Activated B cell treated with CpG ODN at 0.5 μM for 24 hours (primary cell): ENCODE measurements at regions not wholly inside any gene's neighbourhood (a gene's known extent, or its start where the extent isn't known, plus 50 kb on each side); places are given as distances from the start of the nearest gene placed in this dataset.

Source experiments
- ATAC-seq: fragments of 200-7000 bp; cut with Tn5 transposase; one replicate; pipeline ENCODE4 v1.10.0; 2021; ENCODE audit warnings: low read depth, mild to moderate bottlenecking, moderate library complexity
- CTCF ChIA-PET: fragments of 350-600 bp; sonication (Branson Sonifier 250); formaldehyde crosslinking; loops from one replicate; lab custom pipeline; 2021; ENCODE audit warnings: antibody characterized with exemption; lab: Charles Lee
- POLR2A ChIA-PET: fragments of 350-600 bp; sonication (Branson Sonifier 250); formaldehyde crosslinking; loops from one replicate; lab custom pipeline; 2021; ENCODE audit warnings: antibody characterized with exemption; lab: Charles Lee
- DNase-seq: peaks from one replicate; pipeline ENCODE4 v3.0.0; 2022
- H3K27ac Mint-ChIP-seq: one replicate; pipeline ENCODE4 v1.8.0; 2020; ENCODE audit warnings: mixed read lengths
- H3K27me3 Mint-ChIP-seq: one replicate; pipeline ENCODE4 v1.8.0; 2021; ENCODE audit warnings: mixed read lengths
- H3K36me3 Mint-ChIP-seq: one replicate; pipeline ENCODE4 v1.8.0; 2021; ENCODE audit warnings: low read depth, mixed read lengths
- H3K4me1 Mint-ChIP-seq: one replicate; pipeline ENCODE4 v1.8.0; 2021; ENCODE audit warnings: mixed read lengths
- H3K4me3 Mint-ChIP-seq: one replicate; pipeline ENCODE4 v1.8.0; 2020; ENCODE audit warnings: mild to moderate bottlenecking, mixed read lengths
- H3K9me3 Mint-ChIP-seq: one replicate; pipeline ENCODE4 v1.8.0; 2020; ENCODE audit warnings: mixed read lengths
- CTCF ChIP-seq: fragments of 200-600 bp; IDR thresholded peaks from one replicate; pipeline ENCODE4 v1.8.0; 2022; ENCODE audit warnings: antibody characterized with exemption, mild to moderate bottlenecking
- intact Hi-C: fragments of 100-400 bp; cut with micrococcal nuclease; formaldehyde crosslinking; loops from one replicate; pipeline ENCODE4 v1.15.1; 2024

DNA sequence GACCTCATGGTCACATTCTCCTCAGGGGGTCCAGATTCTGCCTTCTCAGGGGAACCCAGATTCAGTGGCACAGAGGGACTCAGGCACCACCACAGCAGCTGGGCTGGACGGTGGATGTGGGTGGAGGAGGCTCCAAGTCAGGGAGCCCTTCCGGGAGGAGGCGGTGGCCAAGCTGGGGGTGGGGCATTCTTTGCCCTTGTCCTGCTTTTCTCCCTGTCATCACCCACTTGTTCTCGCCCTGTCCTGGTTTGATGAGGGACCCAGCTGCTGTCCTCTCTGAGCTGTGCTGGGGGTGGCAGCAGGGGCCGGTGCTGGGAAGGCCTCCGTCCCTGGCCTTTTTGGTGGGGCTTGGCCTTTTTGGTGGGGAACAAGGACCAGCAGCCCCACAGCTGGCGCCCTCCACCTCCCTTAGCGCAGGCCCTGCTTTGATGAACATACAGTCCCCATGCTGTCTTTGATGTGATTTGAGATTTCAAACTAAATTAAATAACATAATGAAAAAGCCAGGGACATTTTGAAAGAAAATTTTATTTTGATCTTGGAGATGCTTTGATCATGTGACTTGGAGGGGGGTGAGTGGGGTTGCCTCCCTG, 1168.2 kb downstream of the BRD1 start:
- no peaks in the 10 kb centered on the region for H3K27me3 Mint-ChIP-seq
- ChIA-PET POLR2A (no interaction called here), CTCF (no interaction called here)
- no peak for DNase-seq
- no peak for ATAC-seq
- no peaks in the 10 kb centered on the region for H3K36me3 Mint-ChIP-seq
- no peak overlapping the region for H3K4me3 Mint-ChIP-seq
- TF ChIP-seq CTCF, result no peak
- peaks cover 12% of the 10 kb centered on the region for H3K9me3 Mint-ChIP-seq
- H3K4me1 Mint-ChIP-seq, result no peaks in the 10 kb centered on the region
- H3K27ac Mint-ChIP-seq, result no peak overlapping the region
- intact Hi-C loops, result no loop called here

DNA sequence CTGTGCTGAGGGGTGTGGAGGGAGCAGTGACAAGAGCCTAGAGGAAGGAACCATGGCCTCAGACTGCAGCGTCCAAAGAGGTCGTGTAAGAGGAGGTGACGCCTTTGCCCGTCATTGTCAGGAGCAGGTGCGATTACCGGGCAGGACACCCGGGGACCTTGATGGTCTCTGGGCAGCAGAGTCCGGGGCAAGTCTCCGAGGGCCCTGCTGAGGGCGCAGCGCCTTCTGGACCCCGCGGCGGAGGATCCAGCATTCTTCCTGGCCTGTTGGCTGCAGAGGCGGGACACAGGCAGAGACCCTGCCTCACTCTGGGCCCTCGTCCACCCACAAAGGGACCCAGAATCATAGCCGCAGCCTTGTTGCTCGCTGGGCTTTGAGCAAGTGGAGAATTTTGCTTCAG, 1168.8 kb downstream of the BRD1 start:
- intact Hi-C loops, result no loop called here
- H3K27ac Mint-ChIP-seq, result no peak overlapping the region
- no peak overlapping the region for H3K4me3 Mint-ChIP-seq
- no peaks in the 10 kb centered on the region for H3K4me1 Mint-ChIP-seq
- H3K9me3 Mint-ChIP-seq, result peaks cover 6% of the 10 kb centered on the region
- no peaks in the 10 kb centered on the region for H3K27me3 Mint-ChIP-seq
- no peak for ATAC-seq
- CTCF ChIA-PET, result no interaction called here
- no peak for TF ChIP-seq CTCF
- no peaks in the 10 kb centered on the region for H3K36me3 Mint-ChIP-seq
- DNase-seq, result no peak
- POLR2A ChIA-PET, result no interaction called here

DNA sequence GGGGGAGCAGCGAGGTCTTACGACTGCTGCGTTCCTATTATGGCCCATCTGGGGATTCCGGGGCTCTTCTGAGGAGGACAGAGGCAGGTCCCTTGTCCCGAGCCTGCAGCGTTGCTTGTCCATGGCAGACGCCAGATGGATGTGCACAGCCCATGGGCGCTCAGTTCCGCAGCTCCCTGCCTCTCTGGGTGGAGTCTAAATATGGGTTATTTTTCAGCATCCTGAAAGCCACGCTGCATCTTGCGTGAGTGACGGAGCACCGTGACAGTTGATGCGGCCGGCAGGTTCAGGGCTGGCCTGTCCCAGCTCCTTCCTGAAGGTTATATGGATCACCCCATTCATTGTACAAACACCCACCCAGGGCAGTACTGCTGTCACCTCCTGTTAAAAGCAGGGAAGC, 1169.4 kb downstream of the BRD1 start:
- DNase-seq, result no peak
- Mint-ChIP-seq H3K27ac (no peak overlapping the region), H3K36me3 (no peaks in the 10 kb centered on the region), H3K27me3 (no peaks in the 10 kb centered on the region), H3K4me1 (no peaks in the 10 kb centered on the region), H3K9me3 (peaks cover 2% of the 10 kb centered on the region), H3K4me3 (no peak overlapping the region)
- ATAC-seq, result no peak
- ChIA-PET CTCF (no interaction called here), POLR2A (no interaction called here)
- intact Hi-C loops, result no loop called here
- TF ChIP-seq CTCF, result no peak

DNA sequence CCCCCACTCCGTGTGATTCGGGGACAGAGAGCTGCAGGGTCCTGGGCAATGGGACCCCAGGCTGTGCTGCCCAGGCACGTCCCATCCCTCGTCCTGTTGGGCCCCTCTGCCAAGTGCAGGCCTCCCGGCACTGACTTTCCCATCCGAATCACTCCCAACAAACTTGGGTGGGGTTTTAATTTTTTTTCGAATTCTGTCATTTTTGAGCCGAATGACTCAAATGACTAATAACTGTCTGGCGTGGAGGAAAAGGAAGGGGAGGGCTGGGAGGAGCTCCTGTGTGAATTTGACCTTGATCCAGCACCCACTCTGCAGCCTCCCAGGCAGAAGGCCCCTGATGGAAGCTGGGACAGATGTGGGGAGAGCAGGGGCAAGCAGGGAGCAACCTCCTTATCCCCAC, 1173.2 kb downstream of the BRD1 start:
- CTCF ChIA-PET, result no interaction called here
- Mint-ChIP-seq H3K4me3 (no peak overlapping the region), H3K36me3 (no peaks in the 10 kb centered on the region), H3K4me1 (no peaks in the 10 kb centered on the region), H3K9me3 (peaks cover 2% of the 10 kb centered on the region), H3K27ac (no peak overlapping the region), H3K27me3 (no peaks in the 10 kb centered on the region)
- ATAC-seq, result no peak
- intact Hi-C loops, result no loop called here
- POLR2A ChIA-PET, result no interaction called here
- no peak for TF ChIP-seq CTCF
- DNase-seq, result no peak

DNA sequence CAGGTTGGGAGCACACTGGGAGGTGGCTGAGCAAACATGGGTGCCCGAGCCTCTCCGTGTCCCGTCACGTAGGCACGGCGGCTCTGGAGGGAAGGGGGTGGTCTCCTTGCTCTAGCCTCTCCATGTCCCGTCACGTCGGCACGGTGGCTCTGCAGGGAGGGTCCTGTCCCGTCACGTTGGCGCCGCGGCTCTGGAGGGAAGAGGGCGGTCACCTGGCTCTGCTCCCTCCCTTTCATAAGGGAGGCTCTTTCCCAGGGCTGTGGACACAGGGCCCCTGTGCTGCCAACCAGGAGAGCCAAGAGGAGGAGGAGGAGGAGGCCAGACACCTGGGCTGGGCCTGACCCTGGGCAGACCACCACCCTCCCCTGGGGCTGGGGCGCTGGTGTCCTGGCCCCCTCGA, 1173.7 kb downstream of the BRD1 start:
- intact Hi-C loops, result no loop called here
- H3K4me1 Mint-ChIP-seq, result no peaks in the 10 kb centered on the region
- no peak overlapping the region for H3K27ac Mint-ChIP-seq
- no peak overlapping the region for H3K4me3 Mint-ChIP-seq
- H3K9me3 Mint-ChIP-seq, result peaks cover 2% of the 10 kb centered on the region
- ChIA-PET CTCF (no interaction called here), POLR2A (no interaction called here)
- H3K27me3 Mint-ChIP-seq, result no peaks in the 10 kb centered on the region
- no peak for TF ChIP-seq CTCF
- DNase-seq (no peak), ATAC-seq (no peak)
- no peaks in the 10 kb centered on the region for H3K36me3 Mint-ChIP-seq
